Stimulated activated effector memory CD8-positive, alpha-beta T cell treated with anti-CD3 and anti-CD28 coated beads, Interleukin-12 subunit alpha, Interleukin-12 subunit beta, amount 100 ng/mL, for 72 hours (primary cell): ENCODE measurements at regions not wholly inside any gene's neighbourhood (a gene's known extent, or its start where the extent isn't known, plus 50 kb on each side); places are given as distances from the start of the nearest gene placed in this dataset.

Experiments
- ATAC-seq: fragments of 150-1000 bp; cut with Tn5 transposase; 2 replicates; pipeline ENCODE4 v1.10.0; 2021
- DNase-seq, 2 donors: peaks; one replicate each; pipeline ENCODE4 v3.0.0; 2021 to 2022; ENCODE audit warnings: low spot score in 2 of 2
- H3K27ac Mint-ChIP-seq: one replicate; pipeline ENCODE4 v1.8.0; 2022; ENCODE audit warnings: mild to moderate bottlenecking, mixed read lengths
- H3K36me3 Mint-ChIP-seq: one replicate; pipeline ENCODE4 v1.8.0; 2022; ENCODE audit warnings: mild to moderate bottlenecking, mixed read lengths
- H3K4me1 Mint-ChIP-seq: one replicate; pipeline ENCODE4 v1.8.0; 2022; ENCODE audit warnings: mixed read lengths
- H3K4me3 Mint-ChIP-seq: one replicate; pipeline ENCODE4 v1.8.0; 2022; ENCODE audit warnings: mild to moderate bottlenecking, mixed read lengths
- H3K9me3 Mint-ChIP-seq: one replicate; pipeline ENCODE4 v1.8.0; 2022; ENCODE audit warnings: mixed read lengths

DNA sequence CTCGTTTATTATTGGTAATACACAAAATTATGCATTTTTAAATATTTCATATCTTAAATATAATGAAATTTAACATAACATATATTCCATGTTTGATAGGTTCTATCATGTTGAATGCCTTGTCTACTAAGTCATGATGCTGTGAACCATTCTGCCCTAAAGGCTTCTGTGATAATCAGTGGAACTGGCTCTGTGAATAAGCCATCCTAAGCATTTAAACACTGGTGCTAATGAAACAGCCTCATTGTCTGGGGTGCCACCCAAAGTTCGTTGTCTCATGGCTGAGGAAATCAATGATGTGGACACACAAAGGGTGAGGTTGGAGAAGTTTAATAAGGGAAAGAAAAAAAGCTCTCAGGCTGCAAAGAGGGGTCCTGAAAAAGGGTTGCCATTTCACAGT, 264.7 kb upstream of the ZRANB2 start:
- Mint-ChIP-seq H3K36me3 (no peaks in the 10 kb centered on the region), H3K9me3 (peaks cover 13% of the 10 kb centered on the region), H3K27ac (no peak overlapping the region), H3K4me3 (no peak overlapping the region), H3K4me1 (no peaks in the 10 kb centered on the region)
- no peak for ATAC-seq
- no peak for DNase-seq

DNA sequence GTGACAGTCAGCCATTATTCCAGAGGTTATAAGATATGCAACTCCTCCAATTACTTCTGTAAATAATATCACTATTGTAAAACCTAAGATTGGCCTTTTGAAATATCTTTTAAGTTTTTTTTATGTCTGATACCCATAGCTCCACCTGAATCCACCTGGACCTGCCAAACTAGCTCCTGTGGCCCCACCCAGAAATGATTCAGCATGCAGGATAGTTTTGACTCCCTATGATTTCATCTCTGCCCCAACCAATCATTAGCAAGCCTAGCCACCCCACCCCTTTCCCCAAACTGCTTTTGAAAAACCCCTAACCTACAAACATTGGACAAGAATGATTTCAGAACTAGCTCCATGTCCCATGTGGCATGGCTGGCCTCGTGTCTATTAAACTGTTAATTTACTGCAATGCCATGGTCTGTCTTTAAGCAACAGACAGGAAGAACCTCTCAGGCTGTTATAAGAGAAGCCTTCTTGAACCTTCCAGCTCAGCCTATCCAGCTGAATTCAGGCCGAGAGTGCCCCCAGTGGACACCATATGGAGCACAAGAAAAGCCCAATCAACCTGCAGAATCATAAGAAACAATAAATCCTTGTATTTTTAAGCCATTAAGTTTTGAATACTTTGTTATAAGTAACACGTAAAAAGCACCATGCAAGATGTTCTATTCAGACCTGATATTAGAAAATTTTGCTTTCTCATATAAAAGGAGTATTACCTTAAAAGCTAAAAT, 263.0 kb upstream of the ZRANB2 start:
- no peaks in the 10 kb centered on the region for H3K36me3 Mint-ChIP-seq
- DNase-seq (no peak), ATAC-seq (no peak)
- no peaks in the 10 kb centered on the region for H3K4me1 Mint-ChIP-seq
- no peak overlapping the region for H3K27ac Mint-ChIP-seq
- H3K9me3 Mint-ChIP-seq, result peaks cover 14% of the 10 kb centered on the region
- H3K4me3 Mint-ChIP-seq, result no peak overlapping the region

DNA sequence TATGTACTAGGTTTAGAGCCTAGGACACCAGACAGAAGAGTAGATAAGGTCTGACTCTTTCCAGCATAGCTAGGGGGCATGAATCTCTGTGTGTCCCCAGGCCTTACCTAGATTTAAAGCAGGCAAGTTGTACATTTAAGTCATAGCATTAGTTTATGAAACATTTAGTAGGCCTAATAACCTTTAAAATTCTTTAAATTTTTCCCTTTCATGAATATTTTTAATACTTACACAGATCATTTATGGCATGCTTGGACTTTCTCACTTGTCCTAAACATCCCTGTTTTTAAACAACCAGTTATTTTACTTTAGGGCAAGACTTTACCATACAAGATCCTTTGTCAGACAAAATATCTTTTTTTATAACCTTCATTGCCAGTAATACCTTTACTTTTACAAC, 258.4 kb upstream of the ZRANB2 start:
- DNase-seq, result no peak

DNA sequence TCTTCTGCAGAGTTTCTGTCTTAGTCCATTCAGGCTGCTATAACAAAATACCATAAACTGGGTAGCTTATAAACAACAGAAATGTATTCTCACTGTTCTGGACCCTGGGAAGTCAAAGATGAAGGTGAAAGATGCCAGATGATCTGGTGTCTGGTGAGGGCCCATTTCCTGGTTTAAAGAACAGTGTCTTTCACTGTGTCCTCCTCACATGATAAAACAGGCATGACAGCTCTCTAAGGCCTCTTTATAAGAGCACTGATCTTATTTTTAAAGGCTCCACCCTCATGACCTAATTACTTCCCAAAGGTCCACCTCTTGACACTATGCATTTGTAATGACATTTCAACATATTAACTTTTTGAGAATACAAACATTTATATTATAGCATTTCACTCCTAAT, 250.2 kb upstream of the ZRANB2 start:
- DNase-seq, result no peak
- H3K4me3 Mint-ChIP-seq, result no peak overlapping the region
- no peak for ATAC-seq
- H3K27ac Mint-ChIP-seq, result no peak overlapping the region
- no peaks in the 10 kb centered on the region for H3K4me1 Mint-ChIP-seq
- peaks cover 13% of the 10 kb centered on the region for H3K9me3 Mint-ChIP-seq
- H3K36me3 Mint-ChIP-seq, result no peaks in the 10 kb centered on the region

More for the DNA sequence above, 258.4 kb upstream of the ZRANB2 start:
- ATAC-seq, result no peak
- Mint-ChIP-seq H3K9me3 (peaks cover 20% of the 10 kb centered on the region), H3K4me1 (no peaks in the 10 kb centered on the region), H3K36me3 (no peaks in the 10 kb centered on the region), H3K27ac (no peak overlapping the region), H3K4me3 (no peak overlapping the region)

DNA sequence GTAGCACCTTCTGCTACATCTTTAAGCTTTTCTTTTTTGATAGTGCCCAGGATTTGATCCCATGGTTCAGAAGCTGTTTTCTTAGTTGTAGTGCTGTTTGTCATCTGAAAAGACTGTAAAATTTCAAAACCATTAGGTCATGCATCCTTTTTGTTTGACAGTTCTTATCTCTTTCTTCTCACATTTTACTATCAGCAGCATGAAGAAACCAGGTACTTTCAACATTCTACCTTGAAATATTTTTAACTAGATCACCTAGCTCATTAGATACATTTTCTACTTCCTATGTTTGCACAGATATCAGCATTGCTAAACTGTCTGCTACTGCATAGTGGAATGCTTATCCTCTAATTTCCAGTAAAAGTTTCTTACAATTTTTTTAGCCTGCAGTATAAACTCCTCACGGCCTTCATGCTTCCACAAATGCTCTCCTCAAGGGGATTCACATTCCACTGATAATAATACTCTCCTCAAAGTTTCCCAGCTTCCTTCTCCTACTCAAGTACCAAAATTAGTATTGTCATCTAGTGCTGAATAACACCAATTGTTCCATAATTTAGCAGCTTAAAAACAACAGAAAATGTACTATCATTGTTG, 243.9 kb upstream of the ZRANB2 start:
- DNase-seq, result no peak
- ATAC-seq, result no peak
- Mint-ChIP-seq H3K36me3 (no peaks in the 10 kb centered on the region), H3K9me3 (peaks cover 23% of the 10 kb centered on the region), H3K4me1 (no peaks in the 10 kb centered on the region), H3K27ac (no peak overlapping the region), H3K4me3 (no peak overlapping the region)

DNA sequence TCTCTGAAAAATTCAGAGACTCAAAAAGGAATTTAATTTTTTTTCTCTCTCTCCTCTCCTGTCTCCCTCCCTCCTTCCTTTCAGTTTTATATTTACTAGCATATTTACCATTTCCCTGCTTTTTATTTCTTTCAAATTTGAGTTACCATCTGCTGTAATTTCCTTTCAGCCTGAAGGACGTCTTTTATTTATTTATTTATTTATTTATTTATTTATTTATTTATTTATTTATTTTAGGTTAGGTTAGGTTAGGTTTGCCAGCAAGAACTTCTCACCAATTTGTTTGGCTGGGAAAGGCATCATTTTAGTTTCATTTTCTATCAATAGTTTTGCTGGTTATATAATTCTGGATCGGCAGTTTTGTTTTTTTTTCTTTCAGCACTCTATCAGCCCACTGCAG, 231.7 kb upstream of the ZRANB2 start:
- DNase-seq, result no peak
- ATAC-seq, result no peak
- no peaks in the 10 kb centered on the region for H3K36me3 Mint-ChIP-seq
- H3K27ac Mint-ChIP-seq, result no peak overlapping the region
- no peak overlapping the region for H3K4me3 Mint-ChIP-seq
- no peaks in the 10 kb centered on the region for H3K4me1 Mint-ChIP-seq
- peaks cover 11% of the 10 kb centered on the region for H3K9me3 Mint-ChIP-seq

DNA sequence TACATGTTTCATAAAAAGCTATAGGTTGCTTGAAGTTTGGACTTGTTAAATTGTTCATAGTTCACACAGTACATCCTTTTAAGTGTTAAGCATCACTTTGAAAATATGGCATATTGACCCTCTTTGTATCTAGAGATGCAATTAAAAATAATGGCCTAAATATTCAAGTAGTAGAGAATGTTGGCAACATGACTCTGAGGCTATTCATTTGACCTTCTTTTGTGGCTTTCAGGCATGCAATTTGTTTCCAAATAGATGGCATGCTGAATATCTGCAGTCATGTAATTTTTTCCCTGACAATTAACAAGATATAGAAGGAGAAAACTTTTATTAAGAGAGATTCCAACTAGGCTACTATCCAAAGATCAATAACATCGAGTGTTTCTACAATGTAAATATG, 230.5 kb upstream of the ZRANB2 start:
- no peak for ATAC-seq
- H3K36me3 Mint-ChIP-seq, result no peaks in the 10 kb centered on the region
- H3K9me3 Mint-ChIP-seq, result peaks cover 11% of the 10 kb centered on the region

DNA sequence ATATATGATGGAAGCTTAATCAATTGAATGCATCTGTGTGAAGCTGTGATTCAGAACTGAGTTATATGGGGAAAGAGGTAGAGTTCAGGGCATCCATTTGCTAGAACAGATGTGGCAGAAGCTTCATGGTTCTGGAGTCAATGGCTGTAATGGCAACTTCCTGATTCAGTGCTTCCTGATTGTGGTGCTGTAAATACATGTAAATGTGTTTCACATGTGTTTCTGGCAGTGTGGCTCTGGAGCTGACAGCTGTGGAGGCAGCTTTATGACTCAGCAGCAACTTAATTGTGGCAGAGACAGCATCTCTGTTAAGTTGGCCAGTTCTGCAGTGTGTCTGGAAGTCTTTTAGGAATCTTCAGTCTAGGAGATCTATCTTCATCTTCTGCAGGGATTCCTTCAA, 226.6 kb upstream of the ZRANB2 start:
- Mint-ChIP-seq H3K4me1 (no peaks in the 10 kb centered on the region), H3K36me3 (no peaks in the 10 kb centered on the region), H3K27ac (no peak overlapping the region), H3K9me3 (peaks cover 5% of the 10 kb centered on the region), H3K4me3 (no peak overlapping the region)
- ATAC-seq (no peak), DNase-seq (no peak)

More for the DNA sequence above, 230.5 kb upstream of the ZRANB2 start:
- Mint-ChIP-seq H3K4me1 (no peaks in the 10 kb centered on the region), H3K27ac (no peak overlapping the region), H3K4me3 (no peak overlapping the region)
- no peak for DNase-seq

DNA sequence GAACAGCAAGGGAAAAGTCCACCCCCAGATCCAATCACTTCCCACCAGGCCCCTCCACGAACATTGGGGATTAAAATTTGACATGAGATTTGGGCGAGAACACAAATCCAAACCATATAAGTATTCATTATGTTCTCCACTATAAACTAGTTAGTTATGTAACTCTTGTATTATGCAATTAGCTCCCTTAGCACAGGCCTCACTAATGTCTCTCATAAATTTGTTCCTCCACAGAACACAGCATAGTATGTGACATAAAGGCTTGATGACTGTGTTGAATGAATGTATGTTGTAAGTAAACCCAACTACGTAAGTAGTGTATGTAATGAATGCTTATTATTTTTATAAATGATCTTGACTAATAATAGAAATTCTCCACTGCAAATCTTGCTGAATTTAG, 223.3 kb upstream of the ZRANB2 start:
- DNase-seq, result no peak

DNA sequence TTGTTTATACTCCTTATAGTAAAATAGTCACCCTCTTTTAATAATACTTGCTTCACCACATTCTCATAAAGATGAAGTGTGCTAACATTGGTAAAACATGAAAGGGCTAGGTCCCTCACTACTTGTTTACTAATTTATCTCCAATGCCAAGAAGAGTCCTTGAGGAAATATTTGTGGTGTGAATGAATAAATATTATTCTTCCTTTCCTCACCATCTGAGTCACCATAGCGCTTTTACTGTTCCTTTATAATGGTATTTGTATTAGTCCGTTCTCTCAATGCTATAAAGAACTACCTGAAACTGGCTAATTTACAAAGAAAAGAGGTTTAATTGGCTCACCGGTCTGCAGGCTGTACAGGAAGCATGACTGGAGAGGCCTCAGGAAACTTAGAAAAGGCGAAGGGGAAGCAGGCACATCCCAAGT, 222.8 kb upstream of the ZRANB2 start:
- no peaks in the 10 kb centered on the region for H3K4me1 Mint-ChIP-seq
- no peak overlapping the region for H3K27ac Mint-ChIP-seq
- no peaks in the 10 kb centered on the region for H3K36me3 Mint-ChIP-seq
- ATAC-seq, result no peak
- no peak for DNase-seq
- no peak overlapping the region for H3K4me3 Mint-ChIP-seq
- peaks cover 3% of the 10 kb centered on the region for H3K9me3 Mint-ChIP-seq

More for the DNA sequence above, 223.3 kb upstream of the ZRANB2 start:
- no peak for ATAC-seq
- Mint-ChIP-seq H3K4me1 (no peaks in the 10 kb centered on the region), H3K9me3 (peaks cover 6% of the 10 kb centered on the region), H3K27ac (no peak overlapping the region), H3K4me3 (no peak overlapping the region), H3K36me3 (no peaks in the 10 kb centered on the region)

DNA sequence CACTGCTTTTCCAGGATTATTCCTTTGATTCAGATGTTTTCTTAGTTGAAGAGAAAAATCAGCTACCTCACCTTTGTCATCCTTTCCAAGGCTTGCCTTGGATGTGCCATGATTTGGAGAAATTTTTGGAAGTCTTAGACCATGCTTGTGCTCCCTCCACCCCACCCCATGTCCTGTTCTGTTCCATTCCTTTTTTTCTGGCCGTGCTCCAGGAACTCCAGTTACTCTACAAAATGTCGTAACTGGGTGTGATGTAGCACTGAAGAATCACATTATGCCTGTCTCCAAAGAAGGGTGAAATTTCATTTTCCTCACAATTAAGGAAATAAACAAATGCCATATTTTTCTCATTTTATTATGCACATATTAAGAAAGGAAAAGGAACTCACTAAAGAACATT, 217.8 kb upstream of the ZRANB2 start:
- Mint-ChIP-seq H3K27ac (no peak overlapping the region), H3K9me3 (peaks cover 12% of the 10 kb centered on the region)
- ATAC-seq, result no peak

DNA sequence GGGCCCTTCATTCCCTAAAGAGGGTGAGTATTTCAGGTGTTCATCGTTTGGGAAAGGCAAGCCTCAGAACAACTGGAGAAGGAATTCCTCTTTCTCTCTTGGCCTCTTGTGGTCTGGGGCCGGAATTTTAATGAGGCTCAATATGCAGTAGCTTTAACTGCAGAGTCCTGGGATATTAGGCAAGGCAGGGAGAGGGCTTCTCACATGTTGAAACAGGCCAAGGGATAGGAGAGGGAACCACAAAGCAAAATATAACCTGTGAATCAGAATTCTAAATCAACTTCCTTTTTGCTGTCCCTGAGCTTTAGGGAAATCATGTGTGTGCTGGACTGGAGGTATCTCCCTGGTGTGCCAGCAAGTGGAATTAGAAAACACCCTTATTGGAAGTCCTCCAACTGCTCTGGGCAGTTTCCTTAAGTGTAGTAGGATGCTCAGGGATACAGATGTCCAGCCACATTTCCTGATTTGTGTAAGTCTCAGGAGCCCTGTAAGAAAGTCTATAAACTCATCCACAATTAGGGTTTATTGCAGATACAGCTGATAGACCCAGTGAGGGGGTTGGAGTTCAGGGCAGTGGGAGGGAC, 215.8 kb upstream of the ZRANB2 start:
- Mint-ChIP-seq H3K9me3 (peaks cover 23% of the 10 kb centered on the region), H3K4me3 (no peak overlapping the region), H3K36me3 (no peaks in the 10 kb centered on the region), H3K4me1 (no peaks in the 10 kb centered on the region), H3K27ac (no peak overlapping the region)
- ATAC-seq (no peak), DNase-seq (no peak)

More for the DNA sequence above, 217.8 kb upstream of the ZRANB2 start:
- no peak for DNase-seq
- no peaks in the 10 kb centered on the region for H3K4me1 Mint-ChIP-seq
- H3K4me3 Mint-ChIP-seq, result no peak overlapping the region
- H3K36me3 Mint-ChIP-seq, result no peaks in the 10 kb centered on the region

DNA sequence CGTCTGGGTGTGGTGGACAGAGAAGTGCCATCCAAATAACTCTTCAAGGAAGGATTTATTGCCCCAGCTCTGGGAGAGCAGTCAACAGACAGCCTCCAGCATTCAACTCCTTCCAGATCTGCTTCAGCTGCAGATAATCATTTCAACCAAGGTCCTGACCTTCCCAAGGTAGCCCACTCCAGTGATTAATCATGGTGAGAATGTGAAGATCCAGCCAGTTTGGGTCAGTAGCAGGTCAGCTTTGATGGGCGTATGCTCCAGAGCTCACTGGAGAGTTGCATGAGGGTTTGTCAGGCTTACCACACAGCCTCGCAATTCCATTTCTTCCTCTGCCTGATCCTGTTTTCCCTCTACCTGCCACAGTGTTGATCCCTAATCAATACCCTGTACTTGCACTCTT, 214.5 kb upstream of the ZRANB2 start:
- no peaks in the 10 kb centered on the region for H3K36me3 Mint-ChIP-seq
- peaks cover 23% of the 10 kb centered on the region for H3K9me3 Mint-ChIP-seq
- ATAC-seq (no peak), DNase-seq (no peak)
- no peaks in the 10 kb centered on the region for H3K4me1 Mint-ChIP-seq
- no peak overlapping the region for H3K27ac Mint-ChIP-seq
- no peak overlapping the region for H3K4me3 Mint-ChIP-seq

DNA sequence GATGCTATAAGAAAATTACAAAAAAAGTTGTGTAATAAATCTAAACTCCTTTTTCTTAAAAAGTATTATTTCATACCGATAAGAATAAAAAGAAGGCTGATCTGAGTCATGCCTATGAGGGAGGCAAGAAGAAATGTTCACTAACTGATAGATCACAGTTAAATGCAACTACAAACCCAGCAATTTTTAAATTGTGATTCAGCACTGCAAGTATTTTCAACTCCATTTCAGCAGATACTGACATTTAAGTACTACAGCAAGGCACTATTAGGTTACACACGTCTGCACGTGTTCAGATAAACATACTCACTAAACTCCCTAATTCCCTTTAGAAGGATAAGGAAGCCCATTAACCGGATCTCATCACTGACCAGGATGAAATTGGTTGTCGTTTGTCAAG, 213.3 kb upstream of the ZRANB2 start:
- H3K4me3 Mint-ChIP-seq, result no peak overlapping the region
- H3K27ac Mint-ChIP-seq, result no peak overlapping the region
- H3K9me3 Mint-ChIP-seq, result peaks cover 20% of the 10 kb centered on the region
- ATAC-seq, result no peak
- H3K4me1 Mint-ChIP-seq, result no peaks in the 10 kb centered on the region
- H3K36me3 Mint-ChIP-seq, result no peaks in the 10 kb centered on the region
- no peak for DNase-seq

DNA sequence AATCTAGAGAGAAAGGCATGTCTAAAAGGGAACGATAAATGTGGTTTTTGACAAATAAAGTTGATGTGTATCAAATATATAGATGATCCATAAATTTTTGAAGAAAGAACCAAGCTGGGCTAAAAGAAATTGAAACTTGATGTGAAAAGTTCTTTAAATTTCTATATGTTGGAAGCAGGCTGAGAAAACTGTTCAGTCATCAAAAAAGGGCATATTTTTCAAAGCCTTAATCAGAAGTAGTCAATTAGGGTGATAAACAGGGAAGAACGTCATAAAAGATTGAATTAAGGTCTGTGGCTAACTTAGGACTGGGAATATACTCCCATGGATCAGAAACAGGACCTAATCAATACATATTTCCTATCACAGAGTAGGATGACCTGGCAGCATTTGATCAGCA, 211.4 kb upstream of the ZRANB2 start:
- Mint-ChIP-seq H3K27ac (no peak overlapping the region), H3K4me1 (no peaks in the 10 kb centered on the region), H3K36me3 (no peaks in the 10 kb centered on the region), H3K9me3 (peaks cover 26% of the 10 kb centered on the region), H3K4me3 (no peak overlapping the region)
- ATAC-seq (no peak), DNase-seq (no peak)
